ENCODE measurements at regions not wholly inside any gene's neighbourhood (a gene's known extent, or its start where the extent isn't known, plus 50 kb on each side); places are given as distances from the start of the nearest gene placed in this dataset.

DNA sequence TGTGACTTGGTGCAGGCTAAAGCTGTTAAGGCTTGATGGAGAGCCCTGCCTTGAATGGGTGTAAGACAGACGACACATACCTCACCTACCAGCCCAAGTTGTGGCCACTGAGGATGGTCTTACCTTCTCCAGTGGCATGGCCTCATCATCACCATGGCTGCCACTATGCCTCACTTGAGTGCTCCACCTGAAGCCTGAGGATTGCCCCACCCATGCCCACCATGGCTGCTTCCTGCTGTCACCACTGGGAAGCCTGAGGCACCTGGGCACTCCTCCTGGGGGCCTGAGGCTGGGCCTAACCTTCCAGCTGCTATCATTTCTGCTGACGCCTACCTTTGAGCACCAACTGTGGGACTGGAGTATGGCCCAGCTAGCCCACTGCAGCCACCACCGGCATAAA is 1605.7 kb upstream of the FLRT2 start:
- intact Hi-C loops (cut with DNase I): no loop called here
- no peak for TF ChIP-seq CTCF (IDR thresholded peaks at IDR 0.05)
- TF ChIP-seq EP300 (IDR thresholded peaks at IDR 0.05): no peak
- no peak for TF ChIP-seq POLR2AphosphoS5 (IDR thresholded peaks at IDR 0.05)
- TF ChIP-seq POLR2A (IDR thresholded peaks at IDR 0.05): no peak
- H3K9me3 ChIP-seq: no peaks in the 10 kb centered on the region

GRCh38 chr14:83940253-83940652 is 1589.7 kb upstream of the FLRT2 start:
- intact Hi-C loops (cut with DNase I): no loop called here
- no peak overlapping the region for H3K27ac ChIP-seq
- H3K27me3 ChIP-seq: no peaks in the 10 kb centered on the region
- 91% methylated on average over 2 of the region's 2 CpGs for WGBS, 2 donors
- no peak for DNase-seq
- TF ChIP-seq CTCF (IDR thresholded peaks at IDR 0.05) (no peak), POLR2AphosphoS5 (IDR thresholded peaks at IDR 0.05) (no peak), EP300 (IDR thresholded peaks at IDR 0.05) (no peak), POLR2A (IDR thresholded peaks at IDR 0.05) (no peak)
- H3K4me3 ChIP-seq: no peak overlapping the region
- H3K36me3 ChIP-seq: no peaks in the 10 kb centered on the region
- no peaks in the 10 kb centered on the region for H3K4me1 ChIP-seq
- no peaks in the 10 kb centered on the region for H3K9me3 ChIP-seq

More for the DNA sequence above, 1605.7 kb upstream of the FLRT2 start:
- Histone ChIP-seq H3K36me3 (no peaks in the 10 kb centered on the region), H3K4me1 (no peaks in the 10 kb centered on the region), H3K27me3 (no peaks in the 10 kb centered on the region), H3K27ac (no peak overlapping the region), H3K4me3 (no peak overlapping the region)
- DNase-seq: no peak
- 70 to 83% methylated on average over 3 of the region's 3 CpGs for WGBS, 2 donors

DNA sequence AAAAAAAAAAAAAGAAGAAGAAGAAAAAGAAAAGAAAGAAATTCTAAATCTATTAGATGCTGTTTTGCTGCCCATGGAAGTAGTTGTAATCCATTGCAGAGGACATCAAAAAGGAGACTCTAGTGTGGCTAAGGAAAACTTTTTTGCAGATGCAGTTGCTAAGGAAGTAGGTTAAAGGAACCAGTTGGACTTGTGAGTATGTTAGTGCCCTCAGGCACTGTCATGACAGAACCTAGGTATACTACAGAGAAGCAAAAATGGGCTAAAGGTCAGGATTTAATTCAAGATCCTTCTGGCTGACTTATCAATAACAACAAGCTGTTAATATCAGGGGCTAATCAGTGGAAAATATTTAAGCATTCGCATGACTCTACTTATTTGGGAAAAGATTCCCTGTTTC is 1571.6 kb upstream of the FLRT2 start:
- Histone ChIP-seq H3K27ac (no peak overlapping the region), H3K27me3 (no peaks in the 10 kb centered on the region), H3K36me3 (no peaks in the 10 kb centered on the region), H3K4me3 (no peak overlapping the region), H3K4me1 (no peaks in the 10 kb centered on the region), H3K9me3 (peaks cover 0 to 3% (median 0%) of the 10 kb centered on the region in 4 donors)
- TF ChIP-seq POLR2A (IDR thresholded peaks at IDR 0.05): no peak
- no peak for TF ChIP-seq POLR2AphosphoS5 (IDR thresholded peaks at IDR 0.05)
- no peak for TF ChIP-seq EP300 (IDR thresholded peaks at IDR 0.05)
- no peak for TF ChIP-seq CTCF (IDR thresholded peaks at IDR 0.05)
- intact Hi-C loops (cut with DNase I): no loop called here
- DNase-seq: no peak
- WGBS, 2 donors: 92 to 100% methylated on average over 1 of the region's 1 CpG

GRCh38 chr14:83960832-83961512 is 1569.0 kb upstream of the FLRT2 start:
- Histone ChIP-seq H3K36me3 (no peaks in the 10 kb centered on the region), H3K4me1 (no peaks in the 10 kb centered on the region), H3K27ac (no peak overlapping the region), H3K9me3 (no peaks in the 10 kb centered on the region), H3K4me3 (no peak overlapping the region), H3K27me3 (no peaks in the 10 kb centered on the region)
- intact Hi-C loops (cut with DNase I): no loop called here
- TF ChIP-seq EP300 (IDR thresholded peaks at IDR 0.05): no peak
- TF ChIP-seq CTCF (IDR thresholded peaks at IDR 0.05): no peak
- TF ChIP-seq POLR2A (IDR thresholded peaks at IDR 0.05): no peak
- TF ChIP-seq POLR2AphosphoS5 (IDR thresholded peaks at IDR 0.05): no peak
- DNase-seq: no peak
- WGBS, 2 donors: 52 to 62% methylated on average over 2 of the region's 2 CpGs

GRCh38 chr14:83969998-83970397 is 1559.9 kb upstream of the FLRT2 start:
- Histone ChIP-seq H3K36me3 (no peaks in the 10 kb centered on the region), H3K27ac (no peak overlapping the region), H3K27me3 (no peaks in the 10 kb centered on the region), H3K9me3 (no peaks in the 10 kb centered on the region), H3K4me3 (no peak overlapping the region), H3K4me1 (peaks cover 0 to 29% (median 20%) of the 10 kb centered on the region in 4 donors)
- no peak for TF ChIP-seq CTCF (IDR thresholded peaks at IDR 0.05)
- TF ChIP-seq POLR2A (IDR thresholded peaks at IDR 0.05): no peak
- TF ChIP-seq POLR2AphosphoS5 (IDR thresholded peaks at IDR 0.05): no peak
- no peak for TF ChIP-seq EP300 (IDR thresholded peaks at IDR 0.05)
- 85 to 90% methylated on average over 5 of the region's 5 CpGs for WGBS, 2 donors
- no peak for DNase-seq
- intact Hi-C loops (cut with DNase I): no loop called here

All from sigmoid colon (tissue), 6 donors.